Left ventricle myocardium inferior (tissue), 1 donor: ENCODE measurements at regions not wholly inside any gene's neighbourhood (a gene's known extent, or its start where the extent isn't known, plus 50 kb on each side); places are given as distances from the start of the nearest gene placed in this dataset.

Experiments used
- DNase-seq: peaks from one replicate; pipeline ENCODE4 v3.0.0-alpha.2; 2020
- H3K27ac ChIP-seq: fragments of 200-600 bp; replicated peaks from 2 replicates; pipeline ENCODE4 v1.8.0; 2021
- H3K27me3 ChIP-seq: fragments of 200-600 bp; 2 replicates; pipeline ENCODE4 v1.8.0; 2021; ENCODE audit warnings: low read depth
- H3K36me3 ChIP-seq: fragments of 200-600 bp; 2 replicates; pipeline ENCODE4 v1.8.0; 2021
- H3K4me1 ChIP-seq: fragments of 200-600 bp; 2 replicates; pipeline ENCODE4 v1.8.0; 2021
- H3K4me3 ChIP-seq: fragments of 200-600 bp; 2 replicates; pipeline ENCODE4 v1.8.0; 2021; ENCODE audit warnings: mild to moderate bottlenecking, moderate library complexity
- H3K9me3 ChIP-seq: fragments of 200-600 bp; replicated peaks from 2 replicates; pipeline ENCODE4 v1.8.0; 2021
- intact Hi-C: fragments of 100-400 bp; cut with micrococcal nuclease; formaldehyde crosslinking; loops from one replicate; pipeline ENCODE4 v1.11.0; 2022
- TF ChIP-seq, protein P1 (sequence below): fragments of 200-600 bp; IDR thresholded peaks from 2 replicates; pipeline ENCODE4 v1.8.0; 2021; ENCODE audit warnings: antibody characterized with exemption, mild to moderate bottlenecking, borderline replicate concordance
- donor health status: DM: no; HTN: yes; CAD: no; lungs with severe emphysema.

- no peaks in the 10 kb centered on the region for H3K9me3 ChIP-seq
- H3K4me3 ChIP-seq = no peak overlapping the region
These were observed 139.6 kb upstream of the SMIM31 start for GRCh38 chr4:164614329-164614728.

GRCh38 chr4:164614999-164615398, 138.9 kb upstream of the SMIM31 start:
- TF ChIP-seq, protein P1, sequence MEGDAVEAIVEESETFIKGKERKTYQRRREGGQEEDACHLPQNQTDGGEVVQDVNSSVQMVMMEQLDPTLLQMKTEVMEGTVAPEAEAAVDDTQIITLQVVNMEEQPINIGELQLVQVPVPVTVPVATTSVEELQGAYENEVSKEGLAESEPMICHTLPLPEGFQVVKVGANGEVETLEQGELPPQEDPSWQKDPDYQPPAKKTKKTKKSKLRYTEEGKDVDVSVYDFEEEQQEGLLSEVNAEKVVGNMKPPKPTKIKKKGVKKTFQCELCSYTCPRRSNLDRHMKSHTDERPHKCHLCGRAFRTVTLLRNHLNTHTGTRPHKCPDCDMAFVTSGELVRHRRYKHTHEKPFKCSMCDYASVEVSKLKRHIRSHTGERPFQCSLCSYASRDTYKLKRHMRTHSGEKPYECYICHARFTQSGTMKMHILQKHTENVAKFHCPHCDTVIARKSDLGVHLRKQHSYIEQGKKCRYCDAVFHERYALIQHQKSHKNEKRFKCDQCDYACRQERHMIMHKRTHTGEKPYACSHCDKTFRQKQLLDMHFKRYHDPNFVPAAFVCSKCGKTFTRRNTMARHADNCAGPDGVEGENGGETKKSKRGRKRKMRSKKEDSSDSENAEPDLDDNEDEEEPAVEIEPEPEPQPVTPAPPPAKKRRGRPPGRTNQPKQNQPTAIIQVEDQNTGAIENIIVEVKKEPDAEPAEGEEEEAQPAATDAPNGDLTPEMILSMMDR = no peak
- no peak for DNase-seq
- Histone ChIP-seq H3K27me3 (no peaks in the 10 kb centered on the region), H3K4me3 (no peak overlapping the region), H3K4me1 (no peaks in the 10 kb centered on the region), H3K36me3 (no peaks in the 10 kb centered on the region), H3K9me3 (no peaks in the 10 kb centered on the region), H3K27ac (no peak overlapping the region)
- intact Hi-C loops = no loop called here

More at GRCh38 chr4:164614329-164614728, 139.6 kb upstream of the SMIM31 start:
- DNase-seq = no peak
- TF ChIP-seq, protein P1 = no peak
- intact Hi-C loops = no loop called here
- Histone ChIP-seq H3K36me3 (no peaks in the 10 kb centered on the region), H3K27me3 (no peaks in the 10 kb centered on the region), H3K27ac (no peak overlapping the region), H3K4me1 (no peaks in the 10 kb centered on the region)

GRCh38 chr4:164615964-164616363, 138.0 kb upstream of the SMIM31 start:
- Histone ChIP-seq H3K27me3 (no peaks in the 10 kb centered on the region), H3K27ac (no peak overlapping the region), H3K36me3 (no peaks in the 10 kb centered on the region), H3K4me3 (no peak overlapping the region), H3K4me1 (no peaks in the 10 kb centered on the region), H3K9me3 (no peaks in the 10 kb centered on the region)
- TF ChIP-seq, protein P1 = no peak
- DNase-seq = no peak
- intact Hi-C loops = no loop called here

DNA sequence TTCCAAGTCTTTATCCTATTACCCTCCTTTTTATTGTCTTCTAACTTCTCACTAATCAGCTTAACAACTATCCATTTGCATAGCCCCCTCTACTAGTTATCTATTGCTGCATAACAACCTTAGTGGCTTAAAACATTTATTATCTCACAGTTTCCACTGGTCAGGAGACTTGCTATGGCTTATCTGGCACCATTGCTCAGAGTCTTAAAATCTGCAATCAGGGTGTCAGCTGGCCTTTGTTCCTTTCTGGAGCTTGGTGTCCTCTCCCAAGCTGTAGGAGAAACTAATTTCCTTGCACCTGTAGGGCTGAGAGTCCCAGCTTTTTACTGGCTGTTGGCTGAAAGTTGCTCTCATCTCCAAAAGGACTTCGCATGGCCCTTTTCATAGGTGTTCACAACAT, 137.0 kb upstream of the SMIM31 start:
- no peak for DNase-seq
- no peaks in the 10 kb centered on the region for H3K4me1 ChIP-seq
- TF ChIP-seq, protein P1 = no peak
- H3K4me3 ChIP-seq = no peak overlapping the region
- no peaks in the 10 kb centered on the region for H3K27me3 ChIP-seq
- no peaks in the 10 kb centered on the region for H3K36me3 ChIP-seq
- intact Hi-C loops = no loop called here
- H3K27ac ChIP-seq = no peak overlapping the region
- H3K9me3 ChIP-seq = no peaks in the 10 kb centered on the region

DNA sequence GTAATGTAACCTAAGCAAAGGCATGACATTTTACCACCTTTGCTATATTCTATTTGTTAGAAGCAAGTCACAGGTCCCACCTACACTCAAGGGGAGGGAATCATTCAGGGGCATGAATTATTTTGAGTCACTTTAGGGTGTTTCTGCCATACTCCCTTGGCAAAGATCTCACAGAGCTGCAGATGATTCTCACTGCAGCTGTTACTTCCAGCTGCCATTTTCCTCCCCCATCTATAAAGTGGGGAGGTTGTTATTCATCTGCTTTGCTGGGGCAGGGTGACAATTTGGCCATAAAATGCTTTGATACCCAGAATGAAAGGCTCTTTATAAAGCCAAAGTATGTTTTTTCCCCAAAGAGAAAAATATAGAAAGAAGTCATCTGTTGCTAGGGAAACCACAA, 136.5 kb upstream of the SMIM31 start:
- intact Hi-C loops = no loop called here
- Histone ChIP-seq H3K36me3 (no peaks in the 10 kb centered on the region), H3K9me3 (no peaks in the 10 kb centered on the region), H3K4me3 (no peak overlapping the region), H3K4me1 (no peaks in the 10 kb centered on the region), H3K27me3 (no peaks in the 10 kb centered on the region), H3K27ac (no peak overlapping the region)
- TF ChIP-seq, protein P1 = no peak
- no peak for DNase-seq

DNA sequence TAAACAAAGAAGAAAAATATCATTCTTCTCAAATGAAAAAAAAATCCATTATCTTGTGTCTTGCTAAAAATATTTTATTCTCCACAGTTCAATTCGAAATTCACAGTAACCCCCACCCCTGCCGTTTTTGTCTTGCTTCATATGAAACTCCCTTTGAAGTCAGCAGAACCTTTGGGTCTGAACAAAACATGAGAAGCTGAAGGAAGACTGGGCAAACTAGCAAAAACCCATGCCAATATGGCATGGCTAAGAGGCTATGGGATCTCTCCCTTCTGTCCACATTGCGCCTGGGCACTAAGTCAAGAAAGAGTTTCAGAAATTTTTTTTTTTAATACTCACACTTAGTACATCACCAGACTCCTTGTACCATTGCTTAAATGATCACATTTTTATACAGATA, 136.0 kb upstream of the SMIM31 start:
- H3K9me3 ChIP-seq = no peaks in the 10 kb centered on the region
- H3K4me3 ChIP-seq = no peak overlapping the region
- H3K27ac ChIP-seq = no peak overlapping the region
- no peaks in the 10 kb centered on the region for H3K27me3 ChIP-seq
- no peaks in the 10 kb centered on the region for H3K4me1 ChIP-seq
- no peak for DNase-seq
- H3K36me3 ChIP-seq = no peaks in the 10 kb centered on the region
- intact Hi-C loops = no loop called here
- TF ChIP-seq, protein P1 = no peak
